ENCODE measurements at regions not wholly inside any gene's neighbourhood (a gene's known extent, or its start where the extent isn't known, plus 50 kb on each side); places are given as distances from the start of the nearest gene placed in this dataset.

GRCh38 chr3:78148986-78149717, 1109.3 kb downstream of the ROBO2 start:
- DNase-seq (ENCODE audit: low spot score) = no peak

- DNase-seq (ENCODE audit: low spot score) = no peak
These were observed 1114.1 kb downstream of the ROBO2 start for GRCh38 chr3:78153973-78154372.

GRCh38 chr3:78154521-78155186, 1114.8 kb downstream of the ROBO2 start:
- DNase-seq (ENCODE audit: low spot score) = no peak

GRCh38 chr3:78161736-78162135, 1121.8 kb downstream of the ROBO2 start:
- no peak for DNase-seq (ENCODE audit: low spot score)

GRCh38 chr3:78163379-78163778, 1123.5 kb downstream of the ROBO2 start:
- no peak for DNase-seq (ENCODE audit: low spot score)

GRCh38 chr3:78165876-78166275, 1126.0 kb downstream of the ROBO2 start:
- DNase-seq (ENCODE audit: low spot score) = no peak

GRCh38 chr3:78174821-78175220, 1134.9 kb downstream of the ROBO2 start:
- DNase-seq (ENCODE audit: low spot score) = no peak

- DNase-seq (ENCODE audit: low spot score) = no peak
These were observed 1137.0 kb downstream of the ROBO2 start for GRCh38 chr3:78176869-78177268.

- DNase-seq (ENCODE audit: low spot score) = no peak
These were observed 1137.9 kb downstream of the ROBO2 start for GRCh38 chr3:78177780-78178179.

- DNase-seq (ENCODE audit: low spot score) = no peak
These were observed 1138.3 kb downstream of the ROBO2 start for GRCh38 chr3:78178209-78178608.

- no peak for DNase-seq (ENCODE audit: low spot score)
These were observed 1139.0 kb downstream of the ROBO2 start for GRCh38 chr3:78178740-78179363.

- DNase-seq (ENCODE audit: low spot score) = no peak
These were observed 1144.2 kb downstream of the ROBO2 start for GRCh38 chr3:78183906-78184599.

GRCh38 chr3:78186404-78186803, 1146.5 kb downstream of the ROBO2 start:
- no peak for DNase-seq (ENCODE audit: low spot score)

- DNase-seq (ENCODE audit: low spot score) = no peak
These were observed 1161.2 kb downstream of the ROBO2 start for GRCh38 chr3:78201091-78201490.

- DNase-seq (ENCODE audit: low spot score) = peak; percentile 26
These were observed 1165.1 kb downstream of the ROBO2 start for GRCh38 chr3:78204977-78205376.

GRCh38 chr3:78221300-78221699, 1181.4 kb downstream of the ROBO2 start:
- peak; percentile 22 for DNase-seq (ENCODE audit: low spot score)

- no peak for DNase-seq (ENCODE audit: low spot score)
These were observed 1181.9 kb downstream of the ROBO2 start for GRCh38 chr3:78221796-78222195.

- no peak for DNase-seq (ENCODE audit: low spot score)
These were observed 1195.9 kb downstream of the ROBO2 start for GRCh38 chr3:78235841-78236240.

- DNase-seq (ENCODE audit: low spot score) = no peak
These were observed 1198.9 kb downstream of the ROBO2 start for GRCh38 chr3:78238811-78239210.

GRCh38 chr3:78242724-78243123, 1202.8 kb downstream of the ROBO2 start:
- DNase-seq (ENCODE audit: low spot score) = no peak

- no peak for DNase-seq (ENCODE audit: low spot score)
These were observed 1204.2 kb downstream of the ROBO2 start for GRCh38 chr3:78244136-78244535.

- no peak for DNase-seq (ENCODE audit: low spot score)
These were observed 1209.4 kb downstream of the ROBO2 start for GRCh38 chr3:78249294-78249693.

- DNase-seq (ENCODE audit: low spot score) = no peak
These were observed 1214.0 kb downstream of the ROBO2 start for GRCh38 chr3:78253860-78254259.

Measured in D341Med (cell line).